ENCODE measurements at regions not wholly inside any gene's neighbourhood (a gene's known extent, or its start where the extent isn't known, plus 50 kb on each side); places are given as distances from the start of the nearest gene placed in this dataset.

DNA sequence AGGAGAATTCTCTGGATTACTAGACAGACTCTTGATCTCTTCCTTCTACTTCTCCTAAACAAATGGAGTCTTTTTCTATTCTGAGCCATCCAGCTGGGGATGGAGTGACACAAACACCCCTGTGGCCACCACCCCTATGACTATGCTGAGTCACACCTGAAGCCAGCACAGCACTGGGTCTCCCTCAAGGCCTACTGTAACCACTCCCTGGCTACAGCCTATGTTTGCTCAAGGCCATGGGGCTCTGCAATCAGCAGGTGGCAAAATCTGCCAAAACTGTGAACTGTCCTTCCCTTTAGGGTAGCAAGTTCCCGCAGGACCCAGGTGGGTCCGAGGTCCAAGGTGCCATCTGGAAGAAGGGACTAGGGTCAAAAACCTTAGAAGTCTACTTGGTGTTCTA lies 132.3 kb downstream of the TINAG start:
- Histone ChIP-seq H3K9me3 (no peaks in the 10 kb centered on the region), H3K36me3 (no peaks in the 10 kb centered on the region), H3K27ac (no peak overlapping the region), H3K4me1 (no peaks in the 10 kb centered on the region), H3K4me3 (no peak overlapping the region), H3K27me3 (no peaks in the 10 kb centered on the region)
- ATAC-seq = no peak
- no peak for TF ChIP-seq POLR2A (IDR thresholded peaks at IDR 0.05)
- TF ChIP-seq EP300 (IDR thresholded peaks at IDR 0.05) = no peak
- TF ChIP-seq CTCF (IDR thresholded peaks at IDR 0.05) = no peak
- no peak for TF ChIP-seq POLR2AphosphoS5 (IDR thresholded peaks at IDR 0.05)
- no CpG with 5 or more reads among the region's 2 CpGs for WGBS, 2 donors (ENCODE audit: low coverage in 1 of 2)

GRCh38 chr6:54441020-54441419 lies 132.8 kb downstream of the TINAG start:
- Histone ChIP-seq H3K27me3 (no peaks in the 10 kb centered on the region), H3K36me3 (no peaks in the 10 kb centered on the region), H3K4me1 (no peaks in the 10 kb centered on the region), H3K9me3 (no peaks in the 10 kb centered on the region), H3K27ac (no peak overlapping the region), H3K4me3 (no peak overlapping the region)
- WGBS, 2 donors (ENCODE audit: low coverage in 1 of 2) = no CpG with 5 or more reads among the region's 2 CpGs
- no peak for ATAC-seq
- no peak for TF ChIP-seq POLR2AphosphoS5 (IDR thresholded peaks at IDR 0.05)
- TF ChIP-seq POLR2A (IDR thresholded peaks at IDR 0.05) = no peak
- no peak for TF ChIP-seq EP300 (IDR thresholded peaks at IDR 0.05)
- no peak for TF ChIP-seq CTCF (IDR thresholded peaks at IDR 0.05)

DNA sequence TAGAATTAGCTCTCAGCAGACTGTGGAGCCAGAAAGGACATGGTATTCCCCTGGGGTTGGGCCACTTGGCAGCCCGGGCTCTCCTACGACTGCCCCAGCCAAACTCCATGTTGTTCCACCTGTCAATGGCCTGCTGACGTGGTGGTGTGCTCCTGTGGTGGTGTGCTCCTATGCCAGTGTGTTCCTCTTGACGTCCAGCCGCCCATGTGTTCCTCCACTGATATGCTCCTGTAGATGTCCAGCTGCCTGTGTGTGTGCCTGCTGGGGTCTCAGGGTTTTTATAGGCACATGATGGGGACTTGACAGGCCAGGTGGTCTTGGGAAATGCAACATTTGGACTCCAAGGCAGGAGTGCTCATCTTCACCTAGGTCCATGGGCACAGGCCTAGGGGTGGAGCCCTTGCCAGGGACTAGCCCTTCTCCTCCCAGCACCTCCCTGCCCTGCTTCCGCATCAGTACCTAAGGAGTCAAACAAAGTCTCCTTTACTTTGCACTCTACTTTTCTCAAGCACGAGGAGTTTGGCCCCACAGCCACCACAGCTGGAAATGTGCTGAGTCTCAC lies 133.5 kb downstream of the TINAG start:
- TF ChIP-seq POLR2AphosphoS5 (IDR thresholded peaks at IDR 0.05) = no peak
- Histone ChIP-seq H3K9me3 (no peaks in the 10 kb centered on the region), H3K4me1 (no peaks in the 10 kb centered on the region), H3K4me3 (no peak overlapping the region), H3K36me3 (no peaks in the 10 kb centered on the region), H3K27ac (no peak overlapping the region), H3K27me3 (no peaks in the 10 kb centered on the region)
- WGBS, 2 donors (ENCODE audit: low coverage in 1 of 2) = 40% methylated on average over 1 of the region's 7 CpGs; no CpG with 5 or more reads in 1 of the 2 donors
- no peak for ATAC-seq

GRCh38 chr6:54445207-54445606 lies 137.0 kb downstream of the TINAG start:
- no peaks in the 10 kb centered on the region for H3K27me3 ChIP-seq
- H3K4me1 ChIP-seq = no peaks in the 10 kb centered on the region
- H3K4me3 ChIP-seq = no peak overlapping the region
- TF ChIP-seq POLR2AphosphoS5 (IDR thresholded peaks at IDR 0.05) = no peak
- no peak for TF ChIP-seq POLR2A (IDR thresholded peaks at IDR 0.05)
- TF ChIP-seq EP300 (IDR thresholded peaks at IDR 0.05) = no peak
- TF ChIP-seq CTCF (IDR thresholded peaks at IDR 0.05) = no peak
- no peak overlapping the region for H3K27ac ChIP-seq
- ATAC-seq = no peak
- H3K36me3 ChIP-seq = no peaks in the 10 kb centered on the region
- no peaks in the 10 kb centered on the region for H3K9me3 ChIP-seq

DNA sequence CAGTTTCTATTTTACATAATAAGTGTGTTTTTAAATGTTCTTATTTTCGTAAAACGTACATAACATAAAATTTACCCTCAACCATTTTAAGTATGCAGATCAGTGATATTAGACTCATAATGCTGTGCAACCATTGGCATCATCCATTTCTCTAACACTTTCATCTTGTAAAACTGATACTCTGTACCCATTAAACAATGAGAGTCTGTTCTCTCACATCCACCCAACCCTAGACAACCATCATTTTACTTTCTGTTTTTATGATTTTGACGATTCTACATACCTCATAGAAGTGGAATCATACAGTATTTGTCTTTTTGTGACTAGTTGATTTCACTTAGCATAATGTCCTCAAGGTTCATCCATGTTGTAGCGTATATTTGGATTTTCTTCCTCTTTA lies 140.4 kb downstream of the TINAG start:
- TF ChIP-seq EP300 (IDR thresholded peaks at IDR 0.05) = no peak
- no peak for TF ChIP-seq POLR2AphosphoS5 (IDR thresholded peaks at IDR 0.05)
- no peak for TF ChIP-seq CTCF (IDR thresholded peaks at IDR 0.05)
- TF ChIP-seq POLR2A (IDR thresholded peaks at IDR 0.05) = no peak
- ATAC-seq = no peak
- Histone ChIP-seq H3K27me3 (no peaks in the 10 kb centered on the region), H3K9me3 (no peaks in the 10 kb centered on the region), H3K27ac (no peak overlapping the region), H3K4me3 (no peak overlapping the region), H3K4me1 (no peaks in the 10 kb centered on the region), H3K36me3 (no peaks in the 10 kb centered on the region)
- WGBS, 2 donors (ENCODE audit: low coverage in 1 of 2) = 65 to 73% methylated on average over 4 of the region's 4 CpGs
